K562 (cell line): ENCODE measurements at regions not wholly inside any gene's neighbourhood (a gene's known extent, or its start where the extent isn't known, plus 50 kb on each side); places are given as distances from the start of the nearest gene placed in this dataset.

Experiments
- CTCF ChIP-seq, 3 experiments: IDR thresholded peaks in 2 of 3; conservative IDR thresholded peaks in 1 of 3; 2 replicates each; pipeline ENCODE4 v1.5.1; 2011 to 2012; ENCODE audit warnings: low read length in 3 of 3, mild to moderate bottlenecking in 3 of 3, control low read depth in 2 of 3, improper control_type of control experiment in 1 of 3, inconsistent platforms in 1 of 3, low read depth in 1 of 3, mixed read lengths in 1 of 3, moderate library complexity in 1 of 3; ENCODE audit not compliant: insufficient read depth in 2 of 3
- EP300 ChIP-seq: IDR thresholded peaks from 2 replicates; pipeline ENCODE4 v1.6.1; 2012; ENCODE audit warnings: low read length, improper control_type of control experiment
- GABPA ChIP-seq: fragments of 200-800 bp; sonication (Bioruptor generic); conservative IDR thresholded peaks from 2 replicates; pipeline ENCODE4 v1.6.1; 2016; ENCODE audit warnings: low read depth, missing genetic modification characterization, missing compliant biosample characterization
- NCOA2 ChIP-seq, 2 experiments: fragments of 450-650 bp; IDR thresholded peaks; 2 replicates each; pipeline ENCODE4 v1.6.1; 2018; ENCODE audit warnings: mild to moderate bottlenecking in 2 of 2, moderate library complexity in 1 of 2; ENCODE audit not compliant: partially characterized antibody in 2 of 2
- VEZF1 ChIP-seq: fragments of 200-800 bp; sonication (Bioruptor generic); IDR thresholded peaks from 2 replicates; pipeline ENCODE4 v1.6.1; 2017; ENCODE audit warnings: missing genetic modification characterization, missing compliant biosample characterization
- XRCC4 ChIP-seq: IDR thresholded peaks from one replicate; pipeline ENCODE4 v1.6.1; 2011; ENCODE audit not compliant: insufficient read depth, insufficient read length; ENCODE audit errors: extremely low read depth

GRCh38 chr14:76575108-76575507 lies 186.2 kb upstream of the VASH1 start:
- TF ChIP-seq EP300 (no peak), VEZF1 (CRISPR knock-in tag) (no peak), NCOA2 (IDR thresholded peaks at IDR 0.05; ENCODE audit: partially characterized antibody in 2 of 2) (no peak), CTCF (IDR thresholded peaks at IDR 0.05 in 2 of 3, conservative IDR thresholded peaks at IDR 0.05 in 1 of 3; ENCODE audit: insufficient read depth in 2 of 3, low read depth in 1 of 3, low read length in 3 of 3) (no peak), XRCC4 (no peak), GABPA (tag) (no peak)
